GM21423 (cell line): ENCODE measurements at regions not wholly inside any gene's neighbourhood (a gene's known extent, or its start where the extent isn't known, plus 50 kb on each side); places are given as distances from the start of the nearest gene placed in this dataset.
"Not testable (repeated sequence)": the region's sequence is repeated elsewhere in the genome, so short reads cannot be mapped to it uniquely, and the experiment has no call there.

ENCODE experiments used
- ATAC-seq: cut with Tn5 transposase; IDR thresholded peaks from one replicate; pipeline ENCODE4 v1.9.1; 2021; ENCODE audit warnings: mild to moderate bottlenecking, moderate library complexity; ENCODE audit not compliant: unreplicated experiment

- no peak for ATAC-seq
These were observed 196.0 kb upstream of the NCAM2 start for GRCh38 chr21:20802201-20802600.

- no peak for ATAC-seq
These were observed 195.5 kb upstream of the NCAM2 start for GRCh38 chr21:20802631-20803260.

GRCh38 chr21:20811702-20812101, 186.5 kb upstream of the NCAM2 start:
- ATAC-seq: no peak

GRCh38 chr21:20814090-20814489, 184.1 kb upstream of the NCAM2 start:
- no peak for ATAC-seq

GRCh38 chr21:20822666-20823065, 175.5 kb upstream of the NCAM2 start:
- no peak for ATAC-seq

GRCh38 chr21:20852866-20853265, 145.3 kb upstream of the NCAM2 start:
- ATAC-seq: no peak

GRCh38 chr21:20856926-20857325, 141.3 kb upstream of the NCAM2 start:
- no peak for ATAC-seq

GRCh38 chr21:20874202-20874601, 124.0 kb upstream of the NCAM2 start:
- no peak for ATAC-seq

- no peak for ATAC-seq
These were observed 122.5 kb upstream of the NCAM2 start for GRCh38 chr21:20875742-20876141.

GRCh38 chr21:20877976-20878375, 120.2 kb upstream of the NCAM2 start:
- ATAC-seq: no peak

GRCh38 chr21:20882462-20883407, 115.5 kb upstream of the NCAM2 start:
- no peak for ATAC-seq

- no peak for ATAC-seq
These were observed 114.8 kb upstream of the NCAM2 start for GRCh38 chr21:20883408-20883800.

GRCh38 chr21:20902511-20902910, 95.7 kb upstream of the NCAM2 start:
- no peak for ATAC-seq

- no peak for ATAC-seq
These were observed 95.2 kb upstream of the NCAM2 start for GRCh38 chr21:20902998-20903397.

GRCh38 chr21:20927555-20927954, 70.7 kb upstream of the NCAM2 start:
- not testable (repeated sequence) for ATAC-seq

- no peak for ATAC-seq
These were observed 55.7 kb upstream of the NCAM2 start for GRCh38 chr21:20942523-20942922.

GRCh38 chr21:20943561-20943997, 54.6 kb upstream of the NCAM2 start:
- no peak for ATAC-seq

GRCh38 chr21:20944139-20944538, 54.1 kb upstream of the NCAM2 start:
- no peak for ATAC-seq

GRCh38 chr21:20946701-20947100, 51.5 kb upstream of the NCAM2 start:
- no peak for ATAC-seq
